Liver (tissue), 8 donors: ENCODE measurements at regions not wholly inside any gene's neighbourhood (a gene's known extent, or its start where the extent isn't known, plus 50 kb on each side); places are given as distances from the start of the nearest gene placed in this dataset.

Experiments used
- DNase-seq: peaks from one replicate; pipeline ENCODE4 v3.0.0-alpha.2; 2017; ENCODE audit warnings: low spot score
- H3K27ac ChIP-seq, 2 donors: one replicate each; pipeline ENCODE4 v1.7.0; 2013; ENCODE audit warnings: inconsistent platforms in 2 of 2, low read length in 2 of 2, control low read depth in 1 of 2, low read depth in 1 of 2, mild to moderate bottlenecking in 1 of 2
- H3K27me3 ChIP-seq, 4 donors: one replicate each; pipeline versions ENCODE4 v1.6.1 to v1.7.0; 2013; ENCODE audit warnings: low read length in 3 of 4, inconsistent platforms in 1 of 4, mild to moderate bottlenecking in 1 of 4, moderate library complexity in 1 of 4; ENCODE audit not compliant: control insufficient read depth in 4 of 4, insufficient read depth in 4 of 4
- H3K36me3 ChIP-seq, 4 donors: one replicate each; pipeline versions ENCODE4 v1.6.1 to v1.7.0; 2013; ENCODE audit warnings: low read length in 3 of 4, mild to moderate bottlenecking in 3 of 4, low read depth in 1 of 4, moderate library complexity in 1 of 4; ENCODE audit not compliant: control insufficient read depth in 4 of 4, insufficient read depth in 3 of 4
- H3K4me1 ChIP-seq, 4 donors: one replicate each; pipeline versions ENCODE4 v1.6.1 to v1.7.0; 2013; ENCODE audit warnings: low read length in 3 of 4, mild to moderate bottlenecking in 3 of 4, moderate library complexity in 1 of 4; ENCODE audit not compliant: control insufficient read depth in 4 of 4, insufficient read depth in 4 of 4
- H3K4me3 ChIP-seq, 3 donors: one replicate each; pipeline versions ENCODE4 v1.6.1 to v1.7.0; 2013; ENCODE audit warnings: low read length in 3 of 3, control low read depth in 1 of 3, low read depth in 1 of 3, mild to moderate bottlenecking in 1 of 3
- H3K9ac ChIP-seq, 2 donors: one replicate each; pipeline ENCODE4 v1.7.0; 2013; ENCODE audit warnings: low read length in 2 of 2, mild to moderate bottlenecking in 2 of 2, moderate library complexity in 2 of 2, control low read depth in 1 of 2, low read depth in 1 of 2
- H3K9me3 ChIP-seq, 4 donors: one replicate each; pipeline versions ENCODE4 v1.6.1 to v1.7.0; 2013; ENCODE audit warnings: low read length in 3 of 4; ENCODE audit not compliant: control insufficient read depth in 4 of 4
- FOXA1 ChIP-seq: IDR thresholded peaks from 2 replicates; pipeline ENCODE4 v1.6.1; 2016; ENCODE audit warnings: antibody characterized with exemption
- FOXA2 ChIP-seq: IDR thresholded peaks from 2 replicates; pipeline ENCODE4 v1.6.1; 2016; ENCODE audit warnings: antibody characterized with exemption
- GABPA ChIP-seq, 2 donors: IDR thresholded peaks in 1 of 2; conservative IDR thresholded peaks in 1 of 2; 2 replicates each; pipeline ENCODE4 v1.6.1; 2016; ENCODE audit warnings: antibody characterized with exemption in 2 of 2, mild to moderate bottlenecking in 1 of 2, moderate library complexity in 1 of 2
- HNF4A ChIP-seq, 2 donors: conservative IDR thresholded peaks; 2 replicates each; pipeline ENCODE4 v1.6.1; 2016; ENCODE audit warnings: antibody characterized with exemption in 2 of 2, mild to moderate bottlenecking in 2 of 2
- NR2F2 ChIP-seq: IDR thresholded peaks from 2 replicates; pipeline ENCODE4 v1.6.1; 2016; ENCODE audit warnings: antibody characterized with exemption
- RAD21 ChIP-seq, 2 donors: IDR thresholded peaks; 2 replicates each; pipeline ENCODE4 v1.6.1; 2016; ENCODE audit warnings: antibody characterized with exemption in 2 of 2, mild to moderate bottlenecking in 2 of 2
- RXRA ChIP-seq, 2 donors: IDR thresholded peaks; 2 replicates each; pipeline ENCODE4 v1.6.1; 2017 to 2018; ENCODE audit warnings: antibody characterized with exemption in 2 of 2, mild to moderate bottlenecking in 1 of 2
- SP1 ChIP-seq: IDR thresholded peaks from 2 replicates; pipeline ENCODE4 v1.6.1; 2018; ENCODE audit warnings: antibody characterized with exemption, mild to moderate bottlenecking
- TAF1 ChIP-seq: conservative IDR thresholded peaks from 2 replicates; pipeline ENCODE4 v1.6.1; 2016; ENCODE audit warnings: antibody characterized with exemption, mild to moderate bottlenecking
- WGBS: extraction: QIAGEN DNeasy Blood & Tissue Kit; methylation state at CpG from one replicate; pipeline ENCODE4 v1.1.7; 2013; 5-methylcytosine and 5-hydroxymethylcytosine counted together
- TF ChIP-seq, protein P1 (sequence below): IDR thresholded peaks from 2 replicates; pipeline ENCODE4 v1.6.1; 2016; ENCODE audit warnings: antibody characterized with exemption
- TF ChIP-seq, protein P2 (sequence below): IDR thresholded peaks from 2 replicates; pipeline ENCODE4 v1.6.1; 2016; ENCODE audit warnings: antibody characterized with exemption
- TF ChIP-seq, protein P3 (sequence below): fragments of 150-350 bp; IDR thresholded peaks from 2 replicates; pipeline ENCODE4 v1.5.1; 2017; ENCODE audit warnings: improper control_type of control experiment, low read depth, low read length; ENCODE audit not compliant: missing input control
- TF ChIP-seq, protein P4 (sequence below): IDR thresholded peaks from 2 replicates; pipeline ENCODE4 v1.6.1; 2016; ENCODE audit warnings: antibody characterized with exemption, mild to moderate bottlenecking
- TF ChIP-seq, protein P5 (sequence below): IDR thresholded peaks from 2 replicates; pipeline ENCODE4 v1.6.1; 2016; ENCODE audit warnings: antibody characterized with exemption
- donor health status: healthy.
- donor health status: healthy.
- donor health status: healthy.
- donor health status: healthy.
- donor health status: healthy.

DNA sequence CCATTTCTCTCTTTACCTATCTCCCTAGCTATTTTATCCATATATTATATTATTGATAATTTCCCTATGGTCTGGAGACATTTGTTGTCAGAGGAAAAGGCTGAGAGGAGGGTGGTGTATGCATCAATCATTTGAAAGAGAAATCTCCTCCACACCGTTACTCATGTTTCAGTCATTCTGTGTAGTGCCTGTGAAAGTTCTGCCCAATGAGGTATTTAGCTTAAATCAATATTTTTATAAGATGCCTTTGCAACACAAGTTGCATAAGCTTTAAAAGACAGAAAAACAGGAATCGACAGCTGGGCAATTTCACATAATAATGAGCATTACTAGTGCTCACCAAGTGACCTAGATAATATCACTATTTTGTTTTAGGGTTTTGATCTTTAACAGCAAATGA, 363.7 kb upstream of the FSIP2 start:
- DNase-seq = no peak

DNA sequence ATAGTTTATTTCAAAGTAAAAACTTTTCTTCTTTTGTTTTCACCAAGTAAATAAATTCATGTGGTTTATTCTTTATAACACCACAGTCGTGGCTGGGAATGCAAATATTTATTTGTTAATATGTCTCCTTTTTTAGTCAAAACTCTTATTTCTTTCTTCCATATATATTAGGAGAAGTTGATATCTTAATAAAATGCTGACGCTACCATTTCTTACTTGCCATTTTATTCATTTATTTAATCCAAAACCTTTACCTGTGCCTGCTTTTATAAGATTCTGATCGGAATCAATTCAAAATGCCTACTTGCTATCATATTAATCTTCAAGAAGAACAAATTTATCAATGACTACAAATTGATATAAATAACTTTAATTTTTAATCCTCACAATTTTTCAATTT, 362.9 kb upstream of the FSIP2 start:
- no peak overlapping the region for H3K4me3 ChIP-seq
- DNase-seq = no peak

More for the DNA sequence above, 363.7 kb upstream of the FSIP2 start:
- Histone ChIP-seq H3K9me3 (no peaks in the 10 kb centered on the region), H3K36me3 (no peaks in the 10 kb centered on the region), H3K27ac (no peak overlapping the region), H3K4me3 (no peak overlapping the region), H3K4me1 (no peaks in the 10 kb centered on the region), H3K27me3 (no peaks in the 10 kb centered on the region), H3K9ac (no peak overlapping the region)
- 67% methylated on average over 2 of the region's 2 CpGs for WGBS
- TF ChIP-seq GABPA (IDR thresholded peaks at IDR 0.05 in 1 of 2, conservative IDR thresholded peaks at IDR 0.05 in 1 of 2) = no peak
- no peak for TF ChIP-seq HNF4A (conservative IDR thresholded peaks at IDR 0.05)
- TF ChIP-seq, protein P1, sequence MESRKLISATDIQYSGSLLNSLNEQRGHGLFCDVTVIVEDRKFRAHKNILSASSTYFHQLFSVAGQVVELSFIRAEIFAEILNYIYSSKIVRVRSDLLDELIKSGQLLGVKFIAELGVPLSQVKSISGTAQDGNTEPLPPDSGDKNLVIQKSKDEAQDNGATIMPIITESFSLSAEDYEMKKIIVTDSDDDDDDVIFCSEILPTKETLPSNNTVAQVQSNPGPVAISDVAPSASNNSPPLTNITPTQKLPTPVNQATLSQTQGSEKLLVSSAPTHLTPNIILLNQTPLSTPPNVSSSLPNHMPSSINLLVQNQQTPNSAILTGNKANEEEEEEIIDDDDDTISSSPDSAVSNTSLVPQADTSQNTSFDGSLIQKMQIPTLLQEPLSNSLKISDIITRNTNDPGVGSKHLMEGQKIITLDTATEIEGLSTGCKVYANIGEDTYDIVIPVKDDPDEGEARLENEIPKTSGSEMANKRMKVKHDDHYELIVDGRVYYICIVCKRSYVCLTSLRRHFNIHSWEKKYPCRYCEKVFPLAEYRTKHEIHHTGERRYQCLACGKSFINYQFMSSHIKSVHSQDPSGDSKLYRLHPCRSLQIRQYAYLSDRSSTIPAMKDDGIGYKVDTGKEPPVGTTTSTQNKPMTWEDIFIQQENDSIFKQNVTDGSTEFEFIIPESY = no peak
- TF ChIP-seq, protein P2, sequence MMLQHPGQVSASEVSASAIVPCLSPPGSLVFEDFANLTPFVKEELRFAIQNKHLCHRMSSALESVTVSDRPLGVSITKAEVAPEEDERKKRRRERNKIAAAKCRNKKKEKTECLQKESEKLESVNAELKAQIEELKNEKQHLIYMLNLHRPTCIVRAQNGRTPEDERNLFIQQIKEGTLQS = no peak
- TF ChIP-seq SP1 = no peak
- TF ChIP-seq RAD21 (IDR thresholded peaks at IDR 0.05) = no peak
- TF ChIP-seq FOXA2 = no peak
- TF ChIP-seq, protein P3, sequence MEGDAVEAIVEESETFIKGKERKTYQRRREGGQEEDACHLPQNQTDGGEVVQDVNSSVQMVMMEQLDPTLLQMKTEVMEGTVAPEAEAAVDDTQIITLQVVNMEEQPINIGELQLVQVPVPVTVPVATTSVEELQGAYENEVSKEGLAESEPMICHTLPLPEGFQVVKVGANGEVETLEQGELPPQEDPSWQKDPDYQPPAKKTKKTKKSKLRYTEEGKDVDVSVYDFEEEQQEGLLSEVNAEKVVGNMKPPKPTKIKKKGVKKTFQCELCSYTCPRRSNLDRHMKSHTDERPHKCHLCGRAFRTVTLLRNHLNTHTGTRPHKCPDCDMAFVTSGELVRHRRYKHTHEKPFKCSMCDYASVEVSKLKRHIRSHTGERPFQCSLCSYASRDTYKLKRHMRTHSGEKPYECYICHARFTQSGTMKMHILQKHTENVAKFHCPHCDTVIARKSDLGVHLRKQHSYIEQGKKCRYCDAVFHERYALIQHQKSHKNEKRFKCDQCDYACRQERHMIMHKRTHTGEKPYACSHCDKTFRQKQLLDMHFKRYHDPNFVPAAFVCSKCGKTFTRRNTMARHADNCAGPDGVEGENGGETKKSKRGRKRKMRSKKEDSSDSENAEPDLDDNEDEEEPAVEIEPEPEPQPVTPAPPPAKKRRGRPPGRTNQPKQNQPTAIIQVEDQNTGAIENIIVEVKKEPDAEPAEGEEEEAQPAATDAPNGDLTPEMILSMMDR = no peak
- no peak for TF ChIP-seq NR2F2
- TF ChIP-seq RXRA (IDR thresholded peaks at IDR 0.05) = no peak
- TF ChIP-seq FOXA1 = no peak
- no peak for TF ChIP-seq TAF1
- TF ChIP-seq, protein P4, sequence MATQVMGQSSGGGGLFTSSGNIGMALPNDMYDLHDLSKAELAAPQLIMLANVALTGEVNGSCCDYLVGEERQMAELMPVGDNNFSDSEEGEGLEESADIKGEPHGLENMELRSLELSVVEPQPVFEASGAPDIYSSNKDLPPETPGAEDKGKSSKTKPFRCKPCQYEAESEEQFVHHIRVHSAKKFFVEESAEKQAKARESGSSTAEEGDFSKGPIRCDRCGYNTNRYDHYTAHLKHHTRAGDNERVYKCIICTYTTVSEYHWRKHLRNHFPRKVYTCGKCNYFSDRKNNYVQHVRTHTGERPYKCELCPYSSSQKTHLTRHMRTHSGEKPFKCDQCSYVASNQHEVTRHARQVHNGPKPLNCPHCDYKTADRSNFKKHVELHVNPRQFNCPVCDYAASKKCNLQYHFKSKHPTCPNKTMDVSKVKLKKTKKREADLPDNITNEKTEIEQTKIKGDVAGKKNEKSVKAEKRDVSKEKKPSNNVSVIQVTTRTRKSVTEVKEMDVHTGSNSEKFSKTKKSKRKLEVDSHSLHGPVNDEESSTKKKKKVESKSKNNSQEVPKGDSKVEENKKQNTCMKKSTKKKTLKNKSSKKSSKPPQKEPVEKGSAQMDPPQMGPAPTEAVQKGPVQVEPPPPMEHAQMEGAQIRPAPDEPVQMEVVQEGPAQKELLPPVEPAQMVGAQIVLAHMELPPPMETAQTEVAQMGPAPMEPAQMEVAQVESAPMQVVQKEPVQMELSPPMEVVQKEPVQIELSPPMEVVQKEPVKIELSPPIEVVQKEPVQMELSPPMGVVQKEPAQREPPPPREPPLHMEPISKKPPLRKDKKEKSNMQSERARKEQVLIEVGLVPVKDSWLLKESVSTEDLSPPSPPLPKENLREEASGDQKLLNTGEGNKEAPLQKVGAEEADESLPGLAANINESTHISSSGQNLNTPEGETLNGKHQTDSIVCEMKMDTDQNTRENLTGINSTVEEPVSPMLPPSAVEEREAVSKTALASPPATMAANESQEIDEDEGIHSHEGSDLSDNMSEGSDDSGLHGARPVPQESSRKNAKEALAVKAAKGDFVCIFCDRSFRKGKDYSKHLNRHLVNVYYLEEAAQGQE = no peak

More for the DNA sequence above, 362.9 kb upstream of the FSIP2 start:
- H3K27me3 ChIP-seq = no peaks in the 10 kb centered on the region
- no peaks in the 10 kb centered on the region for H3K9me3 ChIP-seq
- WGBS = 77% methylated on average over 3 of the region's 3 CpGs
- H3K36me3 ChIP-seq = no peaks in the 10 kb centered on the region
- H3K9ac ChIP-seq = no peak overlapping the region
- H3K27ac ChIP-seq = no peak overlapping the region
- no peaks in the 10 kb centered on the region for H3K4me1 ChIP-seq
- TF ChIP-seq GABPA (IDR thresholded peaks at IDR 0.05 in 1 of 2, conservative IDR thresholded peaks at IDR 0.05 in 1 of 2) = no peak
- TF ChIP-seq, protein P5, sequence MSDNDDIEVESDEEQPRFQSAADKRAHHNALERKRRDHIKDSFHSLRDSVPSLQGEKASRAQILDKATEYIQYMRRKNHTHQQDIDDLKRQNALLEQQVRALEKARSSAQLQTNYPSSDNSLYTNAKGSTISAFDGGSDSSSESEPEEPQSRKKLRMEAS = no peak
